ENCODE measurements at regions not wholly inside any gene's neighbourhood (a gene's known extent, or its start where the extent isn't known, plus 50 kb on each side); places are given as distances from the start of the nearest gene placed in this dataset.

- no peak for TF ChIP-seq EZH2 (IDR thresholded peaks at IDR 0.05; ENCODE audit: insufficient read depth, poor library complexity, severe bottlenecking)
- no peak for TF ChIP-seq EZH2phosphoT487 (IDR thresholded peaks at IDR 0.05; ENCODE audit: insufficient read depth, low read depth)
Measured at GRCh38 chr12:125353871-125354270, 288.6 kb downstream of the AACS start.

All from GM23248 (cell line).